DOHH2 (cell line): ENCODE measurements at regions not wholly inside any gene's neighbourhood (a gene's known extent, or its start where the extent isn't known, plus 50 kb on each side); places are given as distances from the start of the nearest gene placed in this dataset.

Experiments used
- H3F3A ChIP-seq: fragments of 200-600 bp; sonication (generic), shearing (Covaris generic); 2 replicates; pipeline ENCODE4 v1.6.0; 2016; ENCODE audit warnings: antibody characterized with exemption, mild to moderate bottlenecking; ENCODE audit not compliant: control insufficient read depth, insufficient read depth
- H3K27ac ChIP-seq: fragments of 200-600 bp; sonication (generic); 2 replicates; pipeline ENCODE4 v1.5.1; 2014; ENCODE audit warnings: low read depth, mild to moderate bottlenecking, low read length, moderate library complexity
- H3K27me3 ChIP-seq: fragments of 200-600 bp; sonication (generic); 2 replicates; pipeline ENCODE4 v1.6.1; 2014; ENCODE audit warnings: mild to moderate bottlenecking, low read length, mixed read lengths; ENCODE audit not compliant: control insufficient read depth
- H3K36me3 ChIP-seq: fragments of 200-600 bp; sonication (generic); 2 replicates; pipeline ENCODE4 v1.6.1; 2014; ENCODE audit warnings: mild to moderate bottlenecking, low read length, moderate library complexity, mixed read lengths; ENCODE audit not compliant: control insufficient read depth
- H3K4me1 ChIP-seq: fragments of 200-600 bp; sonication (generic); 2 replicates; pipeline ENCODE4 v1.6.1; 2014; ENCODE audit warnings: mild to moderate bottlenecking, low read length, mixed read lengths; ENCODE audit not compliant: control insufficient read depth
- H3K4me2 ChIP-seq: fragments of 200-600 bp; sonication (generic); 2 replicates; pipeline ENCODE4 v1.6.0; 2014; ENCODE audit warnings: mild to moderate bottlenecking, low read length, moderate library complexity
- H3K4me3 ChIP-seq: fragments of 200-600 bp; sonication (generic); 2 replicates; pipeline ENCODE4 v1.5.1; 2014; ENCODE audit warnings: mild to moderate bottlenecking, low read length, mixed read lengths
- H3K79me2 ChIP-seq: fragments of 200-600 bp; sonication (generic); 2 replicates; pipeline ENCODE4 v1.6.1; 2014; ENCODE audit warnings: mild to moderate bottlenecking, low read length, mixed read lengths; ENCODE audit not compliant: control insufficient read depth
- H3K9me2 ChIP-seq: fragments of 200-600 bp; sonication (generic); replicated peaks from 2 replicates; pipeline ENCODE4 v1.6.1; 2014; ENCODE audit warnings: mild to moderate bottlenecking, low read length, mixed read lengths; ENCODE audit not compliant: control insufficient read depth
- H3K9me3 ChIP-seq: fragments of 200-600 bp; sonication (generic); 2 replicates; pipeline ENCODE4 v1.6.1; 2014; ENCODE audit warnings: antibody characterized with exemption, low read length, mixed read lengths; ENCODE audit not compliant: control insufficient read depth, insufficient read depth
- H4K20me1 ChIP-seq: fragments of 200-600 bp; sonication (generic); 2 replicates; pipeline ENCODE4 v1.6.0; 2014; ENCODE audit warnings: low read depth, mild to moderate bottlenecking, antibody characterized with exemption, low read length, moderate library complexity; ENCODE audit not compliant: control insufficient read depth, insufficient read depth
- EZH2phosphoT487 ChIP-seq: fragments of 200-600 bp; sonication (generic); IDR thresholded peaks from 2 replicates; pipeline ENCODE4 v1.6.1; 2017; ENCODE audit warnings: borderline replicate concordance, mild to moderate bottlenecking, antibody characterized with exemption, low read length, moderate library complexity, mixed read lengths
- TF ChIP-seq, protein P1 (sequence below): fragments of 200-600 bp; sonication (generic); IDR thresholded peaks from one replicate; pipeline ENCODE4 v1.5.1; 2014; ENCODE audit warnings: antibody characterized with exemption, mild to moderate bottlenecking, low read depth, low read length; ENCODE audit not compliant: poor library complexity, severe bottlenecking

DNA sequence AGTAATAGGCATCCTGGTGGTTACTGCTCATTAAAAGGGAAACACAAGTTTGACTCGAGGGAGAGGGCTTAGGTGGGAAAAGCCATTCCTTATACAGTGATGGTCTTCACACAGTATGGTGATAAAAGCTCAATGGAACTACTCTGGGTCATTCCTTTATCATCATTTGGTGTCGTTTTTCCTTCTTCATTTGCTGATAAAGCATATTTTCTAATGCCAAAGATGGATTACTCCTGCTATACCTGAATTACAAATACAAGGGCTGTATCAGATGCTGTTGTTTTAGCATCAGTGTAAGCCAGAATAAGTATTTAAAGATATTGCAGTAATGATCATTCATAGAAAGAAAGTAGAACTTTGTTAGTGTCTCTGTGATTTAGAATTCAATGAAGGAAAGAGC, 563.7 kb downstream of the PLCL1 start:
- no peaks in the 10 kb centered on the region for H4K20me1 ChIP-seq
- H3K36me3 ChIP-seq: no peaks in the 10 kb centered on the region
- no peaks in the 10 kb centered on the region for H3K9me2 ChIP-seq
- no peaks in the 10 kb centered on the region for H3K9me3 ChIP-seq
- peaks cover 14% of the 10 kb centered on the region for H3K4me1 ChIP-seq
- TF ChIP-seq, protein P1, sequence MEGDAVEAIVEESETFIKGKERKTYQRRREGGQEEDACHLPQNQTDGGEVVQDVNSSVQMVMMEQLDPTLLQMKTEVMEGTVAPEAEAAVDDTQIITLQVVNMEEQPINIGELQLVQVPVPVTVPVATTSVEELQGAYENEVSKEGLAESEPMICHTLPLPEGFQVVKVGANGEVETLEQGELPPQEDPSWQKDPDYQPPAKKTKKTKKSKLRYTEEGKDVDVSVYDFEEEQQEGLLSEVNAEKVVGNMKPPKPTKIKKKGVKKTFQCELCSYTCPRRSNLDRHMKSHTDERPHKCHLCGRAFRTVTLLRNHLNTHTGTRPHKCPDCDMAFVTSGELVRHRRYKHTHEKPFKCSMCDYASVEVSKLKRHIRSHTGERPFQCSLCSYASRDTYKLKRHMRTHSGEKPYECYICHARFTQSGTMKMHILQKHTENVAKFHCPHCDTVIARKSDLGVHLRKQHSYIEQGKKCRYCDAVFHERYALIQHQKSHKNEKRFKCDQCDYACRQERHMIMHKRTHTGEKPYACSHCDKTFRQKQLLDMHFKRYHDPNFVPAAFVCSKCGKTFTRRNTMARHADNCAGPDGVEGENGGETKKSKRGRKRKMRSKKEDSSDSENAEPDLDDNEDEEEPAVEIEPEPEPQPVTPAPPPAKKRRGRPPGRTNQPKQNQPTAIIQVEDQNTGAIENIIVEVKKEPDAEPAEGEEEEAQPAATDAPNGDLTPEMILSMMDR: no peak
- no peak for TF ChIP-seq EZH2phosphoT487
- H3K79me2 ChIP-seq: no peaks in the 10 kb centered on the region
- no peaks in the 10 kb centered on the region for H3F3A ChIP-seq
- H3K27ac ChIP-seq: no peak overlapping the region
- H3K27me3 ChIP-seq: no peaks in the 10 kb centered on the region
- H3K4me2 ChIP-seq: no peak overlapping the region
- H3K4me3 ChIP-seq: no peak overlapping the region

DNA sequence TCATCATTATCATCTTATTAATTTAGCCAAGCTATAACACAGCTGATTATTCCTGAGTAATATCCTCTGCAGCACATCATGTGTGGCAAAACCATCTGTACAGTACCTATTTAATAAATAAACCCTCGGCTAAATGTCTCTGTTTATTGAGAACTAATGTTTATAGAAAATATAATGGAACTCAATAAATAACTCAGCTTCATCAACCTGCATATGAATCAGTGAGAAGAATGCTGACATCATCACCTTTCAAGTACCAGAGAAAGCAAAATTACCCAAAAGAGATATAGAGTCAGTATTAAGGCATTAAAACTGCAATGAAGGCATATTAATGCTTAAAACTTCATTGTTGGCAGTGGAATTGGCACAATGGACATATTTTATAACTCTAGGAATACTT, 558.3 kb downstream of the PLCL1 start:
- Histone ChIP-seq H3K27ac (no peak overlapping the region), H3K9me2 (no peaks in the 10 kb centered on the region; the same call in 1 of the 2 replicates), H3F3A (no peaks in the 10 kb centered on the region), H3K79me2 (no peaks in the 10 kb centered on the region), H4K20me1 (no peaks in the 10 kb centered on the region), H3K4me2 (no peak overlapping the region), H3K4me1 (no peaks in the 10 kb centered on the region), H3K36me3 (no peaks in the 10 kb centered on the region), H3K9me3 (no peaks in the 10 kb centered on the region), H3K4me3 (no peak overlapping the region), H3K27me3 (no peaks in the 10 kb centered on the region)
- TF ChIP-seq EZH2phosphoT487: no peak
- TF ChIP-seq, protein P1: no peak

- Histone ChIP-seq H3K9me2 (no peaks in the 10 kb centered on the region; the same call in 1 of the 2 replicates), H3K27me3 (no peaks in the 10 kb centered on the region), H3K4me2 (no peak overlapping the region), H3K4me3 (no peak overlapping the region), H3K9me3 (no peaks in the 10 kb centered on the region), H4K20me1 (no peaks in the 10 kb centered on the region), H3K27ac (no peak overlapping the region), H3K79me2 (no peaks in the 10 kb centered on the region), H3K36me3 (no peaks in the 10 kb centered on the region), H3F3A (no peaks in the 10 kb centered on the region), H3K4me1 (no peaks in the 10 kb centered on the region)
- no peak for TF ChIP-seq EZH2phosphoT487
- TF ChIP-seq, protein P1: no peak
Observed at GRCh38 chr2:198359308-198359707, 554.9 kb downstream of the PLCL1 start.

DNA sequence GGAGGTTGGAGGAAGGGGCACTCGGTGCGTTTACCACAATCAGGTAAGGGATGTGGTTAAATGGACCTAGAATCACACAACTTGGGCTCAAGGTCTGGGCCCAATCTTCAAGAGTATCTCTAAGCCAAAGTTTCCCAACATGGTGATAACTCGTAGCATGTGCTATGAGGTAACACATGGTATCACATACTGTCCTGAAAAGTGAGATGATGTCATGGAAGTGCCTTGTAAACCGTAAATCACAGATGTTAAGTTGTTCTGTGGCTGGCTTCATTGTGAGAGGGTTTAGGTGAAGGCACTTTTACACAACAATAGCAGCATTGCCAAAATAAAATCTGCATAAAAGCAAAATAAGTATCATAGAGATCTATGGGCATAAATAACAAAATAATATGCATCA, 551.8 kb downstream of the PLCL1 start:
- H3K9me2 ChIP-seq: no peaks in the 10 kb centered on the region; the same call in 1 of the 2 replicates
- no peaks in the 10 kb centered on the region for H3K4me1 ChIP-seq
- no peak overlapping the region for H3K27ac ChIP-seq
- no peaks in the 10 kb centered on the region for H3F3A ChIP-seq
- TF ChIP-seq, protein P1: no peak
- no peak for TF ChIP-seq EZH2phosphoT487
- H3K36me3 ChIP-seq: no peaks in the 10 kb centered on the region
- no peak overlapping the region for H3K4me3 ChIP-seq
- no peaks in the 10 kb centered on the region for H4K20me1 ChIP-seq
- H3K4me2 ChIP-seq: no peak overlapping the region
- no peaks in the 10 kb centered on the region for H3K9me3 ChIP-seq
- no peaks in the 10 kb centered on the region for H3K27me3 ChIP-seq
- H3K79me2 ChIP-seq: no peaks in the 10 kb centered on the region
